ENCODE measurements at regions not wholly inside any gene's neighbourhood (a gene's known extent, or its start where the extent isn't known, plus 50 kb on each side); places are given as distances from the start of the nearest gene placed in this dataset.

- TF ChIP-seq CTCF (IDR thresholded peaks at IDR 0.05) (no peak), EZH2 (IDR thresholded peaks at IDR 0.05; ENCODE audit: borderline replicate concordance, insufficient read depth, low read depth, low read length, poor library complexity, severe bottlenecking) (no peak)
These were observed 212.0 kb upstream of the CHORDC1 start for GRCh38 chr11:90434858-90435257.
